ENCODE measurements at regions not wholly inside any gene's neighbourhood (a gene's known extent, or its start where the extent isn't known, plus 50 kb on each side); places are given as distances from the start of the nearest gene placed in this dataset.

GRCh38 chr5:136840601-136841000, 475.3 kb upstream of the TRPC7 start:
- TF ChIP-seq POLR2A (IDR thresholded peaks at IDR 0.05): no peak
- TF ChIP-seq CTCF (IDR thresholded peaks at IDR 0.05): no peak

Measured in Peyer's patch (tissue), 4 donors.